ENCODE measurements at regions not wholly inside any gene's neighbourhood (a gene's known extent, or its start where the extent isn't known, plus 50 kb on each side); places are given as distances from the start of the nearest gene placed in this dataset.

DNA sequence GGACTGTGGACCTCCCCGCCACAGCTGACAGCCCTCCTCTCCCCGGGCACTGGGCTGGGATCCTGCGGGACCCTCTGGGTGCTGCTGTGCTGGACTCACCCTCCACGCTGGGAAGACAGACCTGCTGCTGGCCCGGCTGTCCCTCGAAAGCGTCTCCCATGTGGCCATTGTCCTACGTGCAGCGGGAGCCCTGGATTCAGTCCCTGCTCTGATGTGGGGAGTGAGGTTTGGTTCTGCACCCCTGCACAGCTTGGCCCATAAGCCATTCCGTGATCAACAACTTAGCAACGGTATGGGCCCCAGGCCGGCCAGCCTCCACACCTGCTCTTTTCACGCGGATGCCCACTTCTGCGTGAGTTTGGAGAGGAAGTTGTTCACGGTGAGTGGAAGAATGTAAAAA, 195.2 kb downstream of the TEX29 start:
- Histone ChIP-seq H3K9me3 (no peaks in the 10 kb centered on the region), H3K4me1 (no peaks in the 10 kb centered on the region), H3K36me3 (no peaks in the 10 kb centered on the region), H3K27ac (no peak overlapping the region), H3K27me3 (peaks cover 0 to 42% (median 7%) of the 10 kb centered on the region in 9 donors), H3K4me3 (no peak overlapping the region)
- DNase-seq (peak in 1 of 5 donors; percentile 35), ATAC-seq (no peak)
- intact Hi-C loops (cut with DNase I), result no loop called here
- 67 to 81% (median 76%) methylated on average over 14 to 16 of the region's 16 CpGs for WGBS, 4 donors
- TF ChIP-seq, protein P1, sequence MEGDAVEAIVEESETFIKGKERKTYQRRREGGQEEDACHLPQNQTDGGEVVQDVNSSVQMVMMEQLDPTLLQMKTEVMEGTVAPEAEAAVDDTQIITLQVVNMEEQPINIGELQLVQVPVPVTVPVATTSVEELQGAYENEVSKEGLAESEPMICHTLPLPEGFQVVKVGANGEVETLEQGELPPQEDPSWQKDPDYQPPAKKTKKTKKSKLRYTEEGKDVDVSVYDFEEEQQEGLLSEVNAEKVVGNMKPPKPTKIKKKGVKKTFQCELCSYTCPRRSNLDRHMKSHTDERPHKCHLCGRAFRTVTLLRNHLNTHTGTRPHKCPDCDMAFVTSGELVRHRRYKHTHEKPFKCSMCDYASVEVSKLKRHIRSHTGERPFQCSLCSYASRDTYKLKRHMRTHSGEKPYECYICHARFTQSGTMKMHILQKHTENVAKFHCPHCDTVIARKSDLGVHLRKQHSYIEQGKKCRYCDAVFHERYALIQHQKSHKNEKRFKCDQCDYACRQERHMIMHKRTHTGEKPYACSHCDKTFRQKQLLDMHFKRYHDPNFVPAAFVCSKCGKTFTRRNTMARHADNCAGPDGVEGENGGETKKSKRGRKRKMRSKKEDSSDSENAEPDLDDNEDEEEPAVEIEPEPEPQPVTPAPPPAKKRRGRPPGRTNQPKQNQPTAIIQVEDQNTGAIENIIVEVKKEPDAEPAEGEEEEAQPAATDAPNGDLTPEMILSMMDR (IDR thresholded peaks at IDR 0.05), result no peak
- no peak for TF ChIP-seq POLR2A (IDR thresholded peaks at IDR 0.05)

DNA sequence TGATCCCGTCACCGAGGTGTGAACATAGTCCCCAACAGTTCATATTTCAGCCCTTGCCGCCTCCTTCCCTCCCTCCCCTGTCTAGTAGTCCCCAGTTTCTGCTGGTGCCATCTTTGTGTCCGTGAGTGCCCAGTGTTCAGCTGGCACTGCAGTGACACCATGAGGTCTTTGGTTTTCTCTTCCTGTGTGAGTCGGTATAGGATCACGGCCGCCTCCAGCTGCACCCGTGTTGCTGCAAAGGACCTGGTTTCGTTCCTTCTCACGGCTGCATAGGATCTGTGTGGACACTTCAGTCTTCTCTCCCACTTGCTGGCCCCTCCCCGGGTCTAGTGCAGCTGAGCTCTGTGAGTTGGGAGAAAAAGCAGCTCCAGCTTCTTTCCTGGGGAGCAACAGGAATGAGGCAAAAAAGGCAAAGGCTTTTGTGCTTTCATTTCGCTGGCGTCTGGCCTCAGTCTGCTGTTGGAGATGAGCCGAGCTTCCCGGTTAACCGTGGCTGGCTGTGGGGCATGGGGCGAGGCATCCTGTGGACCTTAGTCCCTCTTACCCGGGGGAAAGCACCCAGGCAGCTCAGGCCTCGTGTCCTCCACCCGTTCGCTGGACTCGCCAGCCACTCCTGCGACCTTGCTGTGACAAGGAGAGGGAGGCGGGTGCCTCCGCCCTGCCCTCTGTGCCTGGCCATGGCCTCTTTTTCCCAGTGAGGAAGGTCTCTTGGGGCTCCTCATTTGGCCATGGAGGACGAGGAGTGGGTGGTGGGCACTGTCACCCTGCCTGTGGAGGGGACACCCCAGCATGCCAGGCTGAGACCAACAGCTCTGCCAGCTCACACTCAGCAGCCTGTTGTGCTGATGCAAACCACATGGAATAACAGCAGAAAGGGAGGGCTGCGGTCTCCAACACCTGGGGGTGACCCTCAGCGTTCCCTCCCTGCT, 196.5 kb downstream of the TEX29 start:
- H3K27me3 ChIP-seq, result peaks cover 0 to 42% (median 7%) of the 10 kb centered on the region in 9 donors
- no peak for TF ChIP-seq POLR2A (IDR thresholded peaks at IDR 0.05)
- TF ChIP-seq, protein P1 (IDR thresholded peaks at IDR 0.05), result no peak

DNA sequence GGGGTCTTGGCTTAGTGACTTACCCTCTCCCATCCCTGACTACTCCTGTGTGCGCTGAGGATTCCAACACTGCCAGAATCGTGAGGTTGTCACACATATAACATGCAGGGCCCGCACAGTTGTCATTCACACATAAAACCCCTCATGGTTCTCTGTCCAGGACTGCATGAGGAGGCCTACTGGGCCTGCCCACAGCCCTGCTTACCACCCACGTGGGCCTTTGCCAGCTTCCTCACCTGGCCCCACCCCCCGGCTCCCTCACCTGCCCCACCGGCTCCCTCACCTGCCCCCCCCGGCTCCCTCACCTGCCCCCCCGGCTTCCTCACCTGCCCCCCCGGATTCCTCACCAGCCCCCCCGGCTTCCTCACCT, 197.2 kb downstream of the TEX29 start:
- H3K4me3 ChIP-seq, result no peak overlapping the region
- WGBS, 4 donors, result 64 to 77% (median 71%) methylated on average over 5 to 10 of the region's 10 CpGs
- no peaks in the 10 kb centered on the region for H3K9me3 ChIP-seq
- TF ChIP-seq, protein P1 (IDR thresholded peaks at IDR 0.05), result no peak
- TF ChIP-seq POLR2A (IDR thresholded peaks at IDR 0.05), result no peak
- no peaks in the 10 kb centered on the region for H3K36me3 ChIP-seq
- peaks cover 0 to 42% (median 7%) of the 10 kb centered on the region in 9 donors for H3K27me3 ChIP-seq
- ATAC-seq (no peak), DNase-seq (no peak)
- intact Hi-C loops (cut with DNase I), result no loop called here
- no peaks in the 10 kb centered on the region for H3K4me1 ChIP-seq
- H3K27ac ChIP-seq, result no peak overlapping the region

More for the DNA sequence above, 196.5 kb downstream of the TEX29 start:
- DNase-seq (peak in 1 of 5 donors; percentile 37), ATAC-seq (no peak)
- intact Hi-C loops (cut with DNase I), result no loop called here
- 70 to 76% (median 73%) methylated on average over 13 to 28 of the region's 28 CpGs for WGBS, 4 donors
- Histone ChIP-seq H3K4me3 (no peak overlapping the region), H3K27ac (no peak overlapping the region), H3K36me3 (no peaks in the 10 kb centered on the region), H3K4me1 (no peaks in the 10 kb centered on the region), H3K9me3 (no peaks in the 10 kb centered on the region)

DNA sequence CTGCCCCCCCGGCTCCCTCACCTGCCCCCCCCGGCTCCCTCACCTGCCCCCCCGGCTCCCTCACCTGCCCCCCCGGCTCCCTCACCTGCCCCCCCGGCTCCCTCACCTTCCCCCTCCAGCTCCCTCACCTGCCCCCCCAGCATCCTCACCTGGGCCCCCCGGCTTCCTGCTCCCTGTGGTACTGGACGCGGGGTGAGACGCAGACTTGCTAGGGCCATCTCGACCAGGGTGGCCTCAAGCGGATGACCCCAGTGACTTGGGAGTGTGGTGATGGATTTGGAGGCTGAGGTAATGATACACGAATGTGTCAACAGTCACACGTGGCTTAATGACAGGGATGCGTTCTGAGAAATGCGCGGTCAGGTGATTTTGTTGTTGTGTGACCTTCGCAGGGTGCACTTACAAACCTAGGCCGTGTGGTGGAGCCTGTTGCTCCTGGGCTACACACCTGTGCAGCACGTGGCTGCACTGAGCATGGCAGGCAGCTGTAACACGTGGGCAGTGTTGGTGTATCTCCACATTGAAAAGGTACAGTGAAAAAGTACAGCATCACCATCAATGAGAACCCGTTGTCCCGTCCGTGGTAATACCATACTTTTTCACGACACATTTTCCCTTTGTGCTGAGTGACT, 197.8 kb downstream of the TEX29 start:
- no peak overlapping the region for H3K4me3 ChIP-seq
- intact Hi-C loops (cut with DNase I), result no loop called here
- no peak overlapping the region for H3K27ac ChIP-seq
- ATAC-seq (no peak), DNase-seq (peak in 1 of 5 donors; percentile 23)
- TF ChIP-seq, protein P1 (IDR thresholded peaks at IDR 0.05), result no peak
- TF ChIP-seq POLR2A (IDR thresholded peaks at IDR 0.05), result no peak
- no peaks in the 10 kb centered on the region for H3K36me3 ChIP-seq
- H3K4me1 ChIP-seq, result no peaks in the 10 kb centered on the region
- H3K9me3 ChIP-seq, result no peaks in the 10 kb centered on the region
- WGBS, 4 donors, result 78 to 84% (median 80%) methylated on average over 13 to 24 of the region's 24 CpGs
- peaks cover 0 to 38% (median 7%) of the 10 kb centered on the region in 9 donors for H3K27me3 ChIP-seq
